B cell (primary cell): ENCODE measurements at regions not wholly inside any gene's neighbourhood (a gene's known extent, or its start where the extent isn't known, plus 50 kb on each side); places are given as distances from the start of the nearest gene placed in this dataset.

Experiments
- ATAC-seq: fragments of 200-7000 bp; cut with Tn5 transposase; one replicate; pipeline ENCODE4 v1.10.0; 2021; ENCODE audit warnings: low read depth, mild to moderate bottlenecking, moderate number of reproducible peaks, moderate library complexity
- CTCF ChIA-PET: fragments of 350-600 bp; sonication (Branson Sonifier 250); formaldehyde crosslinking; loops from one replicate; lab custom pipeline; 2021; ENCODE audit warnings: antibody characterized with exemption, inconsistent platforms; lab: Charles Lee
- POLR2A ChIA-PET: fragments of 350-600 bp; sonication (Branson Sonifier 250); formaldehyde crosslinking; loops from one replicate; lab custom pipeline; 2021; ENCODE audit warnings: antibody characterized with exemption; lab: Charles Lee
- DNase-seq: peaks from one replicate; pipeline ENCODE4 v3.0.0; 2013
- H2AFZ ChIP-seq: 2 replicates; pipeline ENCODE4 v1.6.1; 2012; ENCODE audit warnings: mild to moderate bottlenecking, low read depth, low read length; ENCODE audit not compliant: insufficient read depth, poor library complexity, severe bottlenecking
- H3K27ac ChIP-seq, 2 donors: 1 replicate in 1 of 2; 2 replicates in 1 of 2; pipeline ENCODE4 v1.5.1; 2012 to 2013; ENCODE audit warnings: low read length in 2 of 2, mild to moderate bottlenecking in 2 of 2, moderate library complexity in 1 of 2
- H3K27me3 ChIP-seq, 4 experiments: fragments of 200-600 bp in 1 of 4; sonication (generic) in 1 of 4; replicated peaks in 1 of 4; 1 replicate in 2 of 4; 2 replicates in 2 of 4; pipeline versions ENCODE4 v1.6.1 to v1.7.0; 2013 to 2016; ENCODE audit warnings: low read length in 3 of 4, mild to moderate bottlenecking in 2 of 4, mixed read lengths in 1 of 4, moderate library complexity in 1 of 4; ENCODE audit not compliant: insufficient read depth in 4 of 4, control insufficient read depth in 3 of 4; ENCODE audit errors: control extremely low read depth in 1 of 4
- H3K36me3 ChIP-seq, 2 experiments: replicated peaks in 1 of 2; 1 replicate in 1 of 2; 2 replicates in 1 of 2; pipeline versions ENCODE4 v1.6.1 to v1.7.1; 2013; ENCODE audit warnings: low read length in 1 of 2; ENCODE audit not compliant: insufficient read depth in 2 of 2, control insufficient read depth in 1 of 2; ENCODE audit errors: control extremely low read depth in 1 of 2, extremely low read depth in 1 of 2
- H3K4me1 ChIP-seq, 2 donors: fragments of 200-600 bp in 1 of 2; sonication (generic) in 1 of 2; 1 replicate in 1 of 2; 2 replicates in 1 of 2; pipeline versions ENCODE4 v1.5.1 to v1.6.1; 2013 to 2017; ENCODE audit warnings: low read length in 2 of 2; ENCODE audit not compliant: control insufficient read depth in 2 of 2, insufficient read depth in 2 of 2
- H3K4me2 ChIP-seq: replicated peaks from 2 replicates; pipeline ENCODE3; 2012; ENCODE audit warnings: mild to moderate bottlenecking, low read depth, low read length; ENCODE audit not compliant: poor library complexity, severe bottlenecking
- H3K4me3 ChIP-seq, 5 experiments: fragments of 200-600 bp in 1 of 5; sonication (generic) in 1 of 5; 1 replicate in 3 of 5; 2 replicates in 2 of 5; pipeline versions ENCODE4 v1.5.1 to v1.7.0; 2011 to 2016; ENCODE audit warnings: low read length in 4 of 5, mild to moderate bottlenecking in 4 of 5, low read depth in 2 of 5, control low read depth in 1 of 5, moderate library complexity in 1 of 5; ENCODE audit not compliant: insufficient read depth in 1 of 5; ENCODE audit errors: control extremely low read depth in 1 of 5, extremely low read depth in 1 of 5
- H3K79me2 ChIP-seq: fragments of 200-600 bp; sonication (generic); one replicate; pipeline ENCODE4 v1.6.0; 2016; ENCODE audit warnings: low read length; ENCODE audit not compliant: control insufficient read depth, insufficient read depth
- H3K9ac ChIP-seq: fragments of 200-600 bp; sonication (generic); 2 replicates; pipeline ENCODE4 v1.6.1; 2017; ENCODE audit warnings: mild to moderate bottlenecking, low read length, moderate library complexity
- H3K9me3 ChIP-seq, 3 donors: one replicate each; pipeline versions ENCODE4 v1.6.1 to v1.7.1; 2013; ENCODE audit warnings: low read length in 2 of 3; ENCODE audit not compliant: control insufficient read depth in 2 of 3, insufficient read depth in 1 of 3; ENCODE audit errors: control extremely low read depth in 1 of 3
- H4K20me1 ChIP-seq: 2 replicates; pipeline ENCODE4 v1.6.0; 2012; ENCODE audit warnings: mild to moderate bottlenecking, low read length; ENCODE audit not compliant: insufficient read depth, control insufficient read depth, poor library complexity, severe bottlenecking
- H3K27ac Mint-ChIP-seq: one replicate; pipeline ENCODE4 v1.8.0; 2021; ENCODE audit warnings: mixed read lengths
- H3K27me3 Mint-ChIP-seq: one replicate; pipeline ENCODE4 v1.8.0; 2021; ENCODE audit warnings: mixed read lengths
- H3K4me1 Mint-ChIP-seq: one replicate; pipeline ENCODE4 v1.8.0; 2021; ENCODE audit warnings: mixed read lengths
- H3K4me3 Mint-ChIP-seq: one replicate; pipeline ENCODE4 v1.8.0; 2021; ENCODE audit warnings: mixed read lengths
- H3K9me3 Mint-ChIP-seq: one replicate; pipeline ENCODE4 v1.8.0; 2022; ENCODE audit warnings: mixed read lengths; ENCODE audit not compliant: insufficient read depth
- EZH2 ChIP-seq: IDR thresholded peaks from 2 replicates; pipeline ENCODE4 v1.6.1; 2012; ENCODE audit warnings: borderline replicate concordance, low read depth, mild to moderate bottlenecking, moderate library complexity, low read length; ENCODE audit not compliant: insufficient read depth, poor library complexity, severe bottlenecking
- WGBS: methylation state at CpG from one replicate; pipeline ENCODE4 v1.1.5; 2013; ENCODE audit warnings: missing lambda C conversion rate; ENCODE audit not compliant: insufficient coverage; 5-methylcytosine and 5-hydroxymethylcytosine counted together
- intact Hi-C: fragments of 100-400 bp; cut with micrococcal nuclease; formaldehyde crosslinking; loops from one replicate; pipeline ENCODE4 v1.10.0; 2022
- TF ChIP-seq, protein P1 (sequence below): fragments of 200-600 bp; IDR thresholded peaks from one replicate; pipeline ENCODE4 v1.8.0; 2022; ENCODE audit warnings: antibody characterized with exemption, mild to moderate bottlenecking

GRCh38 chr16:62391940-62392339 is 355.7 kb upstream of the CDH8 start:
- WGBS = 79% methylated on average over 5 of the region's 8 CpGs
- Histone ChIP-seq H3K9ac (no peak overlapping the region), H4K20me1 (no peaks in the 10 kb centered on the region), H2AFZ (no peak overlapping the region), H3K36me3 (no peaks in the 10 kb centered on the region), H3K4me1 (no peaks in the 10 kb centered on the region), H3K79me2 (no peaks in the 10 kb centered on the region), H3K27ac (no peak overlapping the region), H3K9me3 (peaks cover 0 to 10% (median 2%) of the 10 kb centered on the region in 3 donors), H3K4me3 (no peak overlapping the region), H3K4me2 (no peak overlapping the region), H3K27me3 (no peaks in the 10 kb centered on the region)
- CTCF ChIA-PET = no interaction called here
- POLR2A ChIA-PET = no interaction called here
- TF ChIP-seq, protein P1, sequence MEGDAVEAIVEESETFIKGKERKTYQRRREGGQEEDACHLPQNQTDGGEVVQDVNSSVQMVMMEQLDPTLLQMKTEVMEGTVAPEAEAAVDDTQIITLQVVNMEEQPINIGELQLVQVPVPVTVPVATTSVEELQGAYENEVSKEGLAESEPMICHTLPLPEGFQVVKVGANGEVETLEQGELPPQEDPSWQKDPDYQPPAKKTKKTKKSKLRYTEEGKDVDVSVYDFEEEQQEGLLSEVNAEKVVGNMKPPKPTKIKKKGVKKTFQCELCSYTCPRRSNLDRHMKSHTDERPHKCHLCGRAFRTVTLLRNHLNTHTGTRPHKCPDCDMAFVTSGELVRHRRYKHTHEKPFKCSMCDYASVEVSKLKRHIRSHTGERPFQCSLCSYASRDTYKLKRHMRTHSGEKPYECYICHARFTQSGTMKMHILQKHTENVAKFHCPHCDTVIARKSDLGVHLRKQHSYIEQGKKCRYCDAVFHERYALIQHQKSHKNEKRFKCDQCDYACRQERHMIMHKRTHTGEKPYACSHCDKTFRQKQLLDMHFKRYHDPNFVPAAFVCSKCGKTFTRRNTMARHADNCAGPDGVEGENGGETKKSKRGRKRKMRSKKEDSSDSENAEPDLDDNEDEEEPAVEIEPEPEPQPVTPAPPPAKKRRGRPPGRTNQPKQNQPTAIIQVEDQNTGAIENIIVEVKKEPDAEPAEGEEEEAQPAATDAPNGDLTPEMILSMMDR = no peak
- no peak for TF ChIP-seq EZH2
- intact Hi-C loops = no loop called here
- Mint-ChIP-seq H3K27ac (no peak overlapping the region), H3K9me3 (peaks cover 9% of the 10 kb centered on the region), H3K4me3 (no peak overlapping the region), H3K27me3 (no peaks in the 10 kb centered on the region), H3K4me1 (no peaks in the 10 kb centered on the region)
- no peak for DNase-seq
- no peak for ATAC-seq

- Histone ChIP-seq H3K4me2 (no peak overlapping the region), H3K4me3 (no peak overlapping the region), H3K79me2 (no peaks in the 10 kb centered on the region), H3K4me1 (no peaks in the 10 kb centered on the region), H3K27ac (no peak overlapping the region), H2AFZ (no peak overlapping the region), H3K27me3 (no peaks in the 10 kb centered on the region), H3K9me3 (peaks cover 0 to 10% (median 2%) of the 10 kb centered on the region in 3 donors), H4K20me1 (no peaks in the 10 kb centered on the region), H3K9ac (no peak overlapping the region), H3K36me3 (no peaks in the 10 kb centered on the region)
- ATAC-seq (no peak), DNase-seq (no peak)
- no CpG with 5 or more reads among the region's 1 CpG for WGBS
- Mint-ChIP-seq H3K9me3 (peaks cover 9% of the 10 kb centered on the region), H3K27me3 (no peaks in the 10 kb centered on the region), H3K4me3 (no peak overlapping the region), H3K4me1 (no peaks in the 10 kb centered on the region), H3K27ac (no peak overlapping the region)
- TF ChIP-seq, protein P1 = no peak
- TF ChIP-seq EZH2 = no peak
- POLR2A ChIA-PET = no interaction called here
- intact Hi-C loops = no loop called here
- CTCF ChIA-PET = no interaction called here
Observed at GRCh38 chr16:62391134-62391533, 354.9 kb upstream of the CDH8 start.
